GM12878 (cell line): ENCODE measurements at regions not wholly inside any gene's neighbourhood (a gene's known extent, or its start where the extent isn't known, plus 50 kb on each side); places are given as distances from the start of the nearest gene placed in this dataset.

Experiments used
- ATAC-seq: fragments of 200-7000 bp; cut with Tn5 transposase; 3 replicates; pipeline ENCODE4 v1.9.1; 2020; ENCODE audit warnings: mild to moderate bottlenecking, moderate library complexity
- BruUV-seq: library from RNA; stranded (reverse); fragments of 400-500 nt; replicated peaks from 2 replicates; lab custom pipeline; 2021; lab: Mats Ljungman, UMichigan
- CTCF ChIA-PET: fragments of 300-600 bp; sonication (Branson Sonifier 250); formaldehyde crosslinking; extraction: SDS; loops from one replicate; lab custom pipeline; 2021; ENCODE audit warnings: inconsistent platforms; lab: Yijun Ruan, JAX
- POLR2A ChIA-PET: fragments of 350-600 bp; formaldehyde crosslinking; extraction: SDS; loops from one replicate; lab custom pipeline; 2021; ENCODE audit warnings: inconsistent platforms; lab: Charles Lee
- RAD21 ChIA-PET: fragments of 300-600 bp; sonication (Branson Sonifier 250); formaldehyde crosslinking; loops from one replicate; lab custom pipeline; 2023; ENCODE audit warnings: antibody characterized with exemption; ENCODE audit not compliant: unreplicated experiment; lab: Charles Lee
- SMC1A ChIA-PET: fragments of 300-600 bp; sonication (Branson Sonifier 250); formaldehyde crosslinking; loops from one replicate; lab custom pipeline; 2023; ENCODE audit not compliant: unreplicated experiment, uncharacterized antibody; lab: Charles Lee
- DNase-seq: peaks from one replicate; pipeline ENCODE4 v3.0.0-alpha.2; 2011; ENCODE audit warnings: low read depth, low spot score
- FAIRE-seq: peaks from 3 replicates; lab custom pipeline; 2011; peaks lifted over from hg19 to GRCh38; lab: Jason Lieb, UNC
- H2AFZ ChIP-seq: 2 replicates; pipeline ENCODE4 v1.6.0; 2011; ENCODE audit warnings: low read depth, low read length, control low read depth; ENCODE audit not compliant: control insufficient read depth
- H3K27ac ChIP-seq: 2 replicates; pipeline ENCODE4 v1.5.1; 2011; ENCODE audit warnings: control low read depth; ENCODE audit not compliant: control insufficient read depth, insufficient read depth
- H3K27me3 ChIP-seq, 2 experiments: replicated peaks in 1 of 2; 2 replicates each; pipeline versions ENCODE4 v1.6.0 to v1.6.1; 2011; ENCODE audit warnings: low read length in 1 of 2; ENCODE audit not compliant: control insufficient read depth in 2 of 2, insufficient read depth in 2 of 2
- H3K36me3 ChIP-seq, 2 experiments: 2 replicates each; pipeline ENCODE4 v1.5.1; 2011; ENCODE audit warnings: low read length in 1 of 2; ENCODE audit not compliant: control insufficient read depth in 2 of 2, insufficient read depth in 2 of 2
- H3K4me1 ChIP-seq: 2 replicates; pipeline ENCODE4 v1.6.1; 2011; ENCODE audit warnings: mild to moderate bottlenecking, low read length, moderate library complexity, mixed read lengths; ENCODE audit not compliant: control insufficient read depth, insufficient read depth
- H3K4me2 ChIP-seq: 2 replicates; pipeline ENCODE4 v1.6.0; 2011; ENCODE audit warnings: control low read depth; ENCODE audit not compliant: control insufficient read depth, insufficient read depth
- H3K4me3 ChIP-seq: fragments of 200-600 bp; sonication (generic); 2 replicates; pipeline ENCODE4 v1.5.1; 2016
- H3K79me2 ChIP-seq: 2 replicates; pipeline ENCODE4 v1.6.0; 2011; ENCODE audit warnings: low read length; ENCODE audit not compliant: control insufficient read depth, insufficient read depth
- H3K9ac ChIP-seq: 2 replicates; pipeline ENCODE4 v1.8.0; 2011; ENCODE audit warnings: low read length, control low read depth, mixed read lengths; ENCODE audit not compliant: control insufficient read depth, insufficient read depth
- H3K9me3 ChIP-seq: replicated peaks from 3 replicates; pipeline ENCODE4 v1.5.1; 2011; ENCODE audit warnings: mild to moderate bottlenecking, low read length; ENCODE audit not compliant: control insufficient read depth, insufficient read depth
- H4K20me1 ChIP-seq: 2 replicates; pipeline ENCODE4 v1.6.0; 2011; ENCODE audit not compliant: control insufficient read depth, insufficient read depth
- CHD4 ChIP-seq: fragments of 200-600 bp; sonication (generic); IDR thresholded peaks from 2 replicates; pipeline ENCODE4 v1.6.1; 2016; ENCODE audit warnings: mild to moderate bottlenecking
- CREB1 ChIP-seq: IDR thresholded peaks from 2 replicates; pipeline ENCODE4 v1.6.1; 2012; ENCODE audit warnings: low read depth, mild to moderate bottlenecking, inconsistent platforms
- ESRRA ChIP-seq: IDR thresholded peaks from 2 replicates; pipeline ENCODE4 v1.6.1; 2012; ENCODE audit warnings: mild to moderate bottlenecking, low read length, improper control_type of control experiment
- RAD21 ChIP-seq: IDR thresholded peaks from 2 replicates; pipeline ENCODE4 v1.6.1; 2011; ENCODE audit warnings: mild to moderate bottlenecking, low read depth, low read length, moderate library complexity; ENCODE audit not compliant: insufficient read depth
- RBBP5 ChIP-seq: fragments of 200-600 bp; sonication (generic); conservative IDR thresholded peaks from 2 replicates; pipeline ENCODE4 v1.6.1; 2016
- SIN3A ChIP-seq: IDR thresholded peaks from 2 replicates; pipeline ENCODE4 v1.6.1; 2012; ENCODE audit warnings: low read depth, low read length, improper control_type of control experiment
- TARDBP ChIP-seq: IDR thresholded peaks from 2 replicates; pipeline ENCODE4 v1.6.1; 2016; ENCODE audit warnings: borderline replicate concordance
- WGBS: methylation state at CpG from one replicate; pipeline ENCODE4 v1.1.6; 2016; ENCODE audit warnings: low lambda C conversion rate; ENCODE audit not compliant: insufficient replicate concordance, insufficient coverage; ENCODE audit errors: missing lambda C conversion rate; 5-methylcytosine and 5-hydroxymethylcytosine counted together
- in situ Hi-C: fragments of 300-500 bp; cut with MboI; formaldehyde crosslinking; loops from 9 replicates; pipeline ENCODE4 v1.14.3; 2018; ENCODE audit warnings: mixed read lengths
- intact Hi-C: fragments of 100-400 bp; cut with micrococcal nuclease; formaldehyde crosslinking; loops from one replicate; pipeline ENCODE4 v1.14.2; 2022; ENCODE audit not compliant: unreplicated experiment
- TF ChIP-seq, protein P1 (sequence below), 3 experiments: IDR thresholded peaks in 2 of 3; conservative IDR thresholded peaks in 1 of 3; 2 replicates each; pipeline ENCODE4 v1.5.1; 2011; ENCODE audit warnings: low read depth in 3 of 3, low read length in 3 of 3, mild to moderate bottlenecking in 3 of 3, control low read depth in 2 of 3, moderate library complexity in 2 of 3, inconsistent platforms in 1 of 3, mixed read lengths in 1 of 3; ENCODE audit not compliant: control insufficient read depth in 2 of 3, insufficient read depth in 1 of 3; ENCODE audit errors: extremely low read depth in 1 of 3
- TF ChIP-seq, protein P2 (sequence below): fragments of 450-650 bp; formaldehyde crosslinking; IDR thresholded peaks from 2 replicates; pipeline ENCODE4 v1.4.0; 2022; ENCODE audit warnings: mild to moderate bottlenecking, moderate library complexity
- TF ChIP-seq, protein P3 (sequence below): IDR thresholded peaks from 2 replicates; pipeline ENCODE4 v1.6.1; 2012; ENCODE audit warnings: low read length, inconsistent platforms
- TF ChIP-seq, protein P4 (sequence below): IDR thresholded peaks from 2 replicates; pipeline ENCODE4 v1.6.1; 2011; ENCODE audit warnings: borderline replicate concordance, low read depth, mild to moderate bottlenecking, moderate library complexity, low read length; ENCODE audit not compliant: insufficient read depth, poor library complexity, severe bottlenecking

DNA sequence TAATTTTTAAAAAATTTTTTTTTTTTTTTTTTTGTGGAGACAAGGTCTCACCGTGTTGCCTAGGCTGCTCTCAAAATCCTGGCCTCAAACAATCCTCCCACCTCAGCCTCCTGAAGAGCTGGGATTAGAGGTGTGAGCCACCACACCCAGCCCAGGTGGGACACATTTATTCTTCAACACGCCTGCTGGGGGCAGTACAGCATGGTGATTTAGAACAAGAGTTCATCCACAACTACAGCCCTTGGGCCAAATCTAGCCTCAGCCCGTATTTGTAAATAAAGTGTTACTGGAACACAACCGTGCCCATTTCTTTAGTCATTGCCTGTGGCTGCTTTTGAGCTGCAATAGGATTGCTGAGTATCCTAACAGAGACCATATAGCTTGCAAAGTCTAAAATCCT is 92.8 kb downstream of the KATNIP start:
- no peak overlapping the region for H3K4me3 ChIP-seq
- no peaks in the 10 kb centered on the region for H3K79me2 ChIP-seq
- no peak for DNase-seq
- CTCF ChIA-PET = interaction anchor here (0.9 to 1.4 kb wide), 3 partner anchors 22 to 330 kb away, joined by 3 to 4 read pairs (median 4); no protein-coding TSS in a partner anchor
- in situ Hi-C loops (loop anchor here (25.0 kb wide), 1 partner anchor 420 kb away; the partner anchor contains the start of gene GSG1L), intact Hi-C loops (loop anchor here (5.0 kb wide), 1 partner anchor 430 kb away; no protein-coding TSS in a partner anchor)
- RAD21 ChIA-PET = interaction anchor here (0.7 to 0.8 kb wide), 2 partner anchors 224 to 330 kb away, joined by 3 to 5 read pairs; no protein-coding TSS in a partner anchor
- POLR2A ChIA-PET = no interaction called here
- H3K27me3 ChIP-seq = no peaks in the 10 kb centered on the region
- SMC1A ChIA-PET = no interaction called here
- no peak overlapping the region for H3K9ac ChIP-seq
- H2AFZ ChIP-seq = no peak overlapping the region
- TF ChIP-seq ESRRA (no peak), RBBP5 (no peak), CHD4 (no peak), CREB1 (no peak), TARDBP (no peak), RAD21 (peak; percentile 17; the same call in 1 of the 2 replicates), SIN3A (no peak)
- TF ChIP-seq, protein P1, sequence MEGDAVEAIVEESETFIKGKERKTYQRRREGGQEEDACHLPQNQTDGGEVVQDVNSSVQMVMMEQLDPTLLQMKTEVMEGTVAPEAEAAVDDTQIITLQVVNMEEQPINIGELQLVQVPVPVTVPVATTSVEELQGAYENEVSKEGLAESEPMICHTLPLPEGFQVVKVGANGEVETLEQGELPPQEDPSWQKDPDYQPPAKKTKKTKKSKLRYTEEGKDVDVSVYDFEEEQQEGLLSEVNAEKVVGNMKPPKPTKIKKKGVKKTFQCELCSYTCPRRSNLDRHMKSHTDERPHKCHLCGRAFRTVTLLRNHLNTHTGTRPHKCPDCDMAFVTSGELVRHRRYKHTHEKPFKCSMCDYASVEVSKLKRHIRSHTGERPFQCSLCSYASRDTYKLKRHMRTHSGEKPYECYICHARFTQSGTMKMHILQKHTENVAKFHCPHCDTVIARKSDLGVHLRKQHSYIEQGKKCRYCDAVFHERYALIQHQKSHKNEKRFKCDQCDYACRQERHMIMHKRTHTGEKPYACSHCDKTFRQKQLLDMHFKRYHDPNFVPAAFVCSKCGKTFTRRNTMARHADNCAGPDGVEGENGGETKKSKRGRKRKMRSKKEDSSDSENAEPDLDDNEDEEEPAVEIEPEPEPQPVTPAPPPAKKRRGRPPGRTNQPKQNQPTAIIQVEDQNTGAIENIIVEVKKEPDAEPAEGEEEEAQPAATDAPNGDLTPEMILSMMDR (IDR thresholded peaks at IDR 0.05 in 2 of 3, conservative IDR thresholded peaks at IDR 0.05 in 1 of 3; ENCODE audit: control insufficient read depth in 2 of 3, extremely low read depth in 1 of 3, insufficient read depth in 1 of 3, low read depth in 3 of 3, low read length in 3 of 3) = peak in 2 of 3 experiments; percentile 20 to 31; a peak in 2 of 6 replicates
- TF ChIP-seq, protein P2, sequence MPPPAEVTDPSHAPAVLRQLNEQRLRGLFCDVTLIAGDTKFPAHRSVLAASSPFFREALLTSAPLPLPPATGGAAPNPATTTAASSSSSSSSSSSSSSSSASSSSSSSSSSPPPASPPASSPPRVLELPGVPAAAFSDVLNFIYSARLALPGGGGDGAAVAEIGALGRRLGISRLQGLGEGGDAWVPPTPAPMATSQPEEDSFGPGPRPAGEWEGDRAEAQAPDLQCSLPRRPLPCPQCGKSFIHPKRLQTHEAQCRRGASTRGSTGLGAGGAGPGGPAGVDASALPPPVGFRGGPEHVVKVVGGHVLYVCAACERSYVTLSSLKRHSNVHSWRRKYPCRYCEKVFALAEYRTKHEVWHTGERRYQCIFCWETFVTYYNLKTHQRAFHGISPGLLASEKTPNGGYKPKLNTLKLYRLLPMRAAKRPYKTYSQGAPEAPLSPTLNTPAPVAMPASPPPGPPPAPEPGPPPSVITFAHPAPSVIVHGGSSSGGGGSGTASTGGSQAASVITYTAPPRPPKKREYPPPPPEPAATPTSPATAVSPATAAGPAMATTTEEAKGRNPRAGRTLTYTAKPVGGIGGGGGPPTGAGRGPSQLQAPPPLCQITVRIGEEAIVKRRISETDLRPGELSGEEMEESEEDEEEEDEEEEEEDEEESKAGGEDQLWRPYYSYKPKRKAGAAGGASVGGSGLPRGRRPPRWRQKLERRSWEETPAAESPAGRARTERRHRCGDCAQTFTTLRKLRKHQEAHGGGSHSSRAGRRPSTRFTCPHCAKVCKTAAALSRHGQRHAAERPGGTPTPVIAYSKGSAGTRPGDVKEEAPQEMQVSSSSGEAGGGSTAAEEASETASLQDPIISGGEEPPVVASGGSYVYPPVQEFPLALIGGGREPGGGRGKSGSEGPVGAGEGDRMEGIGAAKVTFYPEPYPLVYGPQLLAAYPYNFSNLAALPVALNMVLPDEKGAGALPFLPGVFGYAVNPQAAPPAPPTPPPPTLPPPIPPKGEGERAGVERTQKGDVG (CRISPR knock-in tag) = no peak
- TF ChIP-seq, protein P3, sequence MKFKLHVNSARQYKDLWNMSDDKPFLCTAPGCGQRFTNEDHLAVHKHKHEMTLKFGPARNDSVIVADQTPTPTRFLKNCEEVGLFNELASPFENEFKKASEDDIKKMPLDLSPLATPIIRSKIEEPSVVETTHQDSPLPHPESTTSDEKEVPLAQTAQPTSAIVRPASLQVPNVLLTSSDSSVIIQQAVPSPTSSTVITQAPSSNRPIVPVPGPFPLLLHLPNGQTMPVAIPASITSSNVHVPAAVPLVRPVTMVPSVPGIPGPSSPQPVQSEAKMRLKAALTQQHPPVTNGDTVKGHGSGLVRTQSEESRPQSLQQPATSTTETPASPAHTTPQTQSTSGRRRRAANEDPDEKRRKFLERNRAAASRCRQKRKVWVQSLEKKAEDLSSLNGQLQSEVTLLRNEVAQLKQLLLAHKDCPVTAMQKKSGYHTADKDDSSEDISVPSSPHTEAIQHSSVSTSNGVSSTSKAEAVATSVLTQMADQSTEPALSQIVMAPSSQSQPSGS = no peak
- TF ChIP-seq, protein P4, sequence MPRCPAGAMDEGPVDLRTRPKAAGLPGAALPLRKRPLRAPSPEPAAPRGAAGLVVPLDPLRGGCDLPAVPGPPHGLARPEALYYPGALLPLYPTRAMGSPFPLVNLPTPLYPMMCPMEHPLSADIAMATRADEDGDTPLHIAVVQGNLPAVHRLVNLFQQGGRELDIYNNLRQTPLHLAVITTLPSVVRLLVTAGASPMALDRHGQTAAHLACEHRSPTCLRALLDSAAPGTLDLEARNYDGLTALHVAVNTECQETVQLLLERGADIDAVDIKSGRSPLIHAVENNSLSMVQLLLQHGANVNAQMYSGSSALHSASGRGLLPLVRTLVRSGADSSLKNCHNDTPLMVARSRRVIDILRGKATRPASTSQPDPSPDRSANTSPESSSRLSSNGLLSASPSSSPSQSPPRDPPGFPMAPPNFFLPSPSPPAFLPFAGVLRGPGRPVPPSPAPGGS = no peak
- H3K36me3 ChIP-seq = no peaks in the 10 kb centered on the region
- H3K27ac ChIP-seq = no peak overlapping the region
- 83% methylated on average over 4 of the region's 4 CpGs for WGBS
- peaks cover 12% of the 10 kb centered on the region for H3K4me1 ChIP-seq
- peak; percentile 13 for FAIRE-seq
- peaks cover 4% of the 10 kb centered on the region; the same call in 1 of the 2 replicates for H4K20me1 ChIP-seq
- H3K4me2 ChIP-seq = no peak overlapping the region
- ATAC-seq = peak; percentile 28; the same call in 1 of the 3 replicates
- H3K9me3 ChIP-seq = no peaks in the 10 kb centered on the region
- BruUV-seq = no TSS peak
